ENCODE measurements at regions not wholly inside any gene's neighbourhood (a gene's known extent, or its start where the extent isn't known, plus 50 kb on each side); places are given as distances from the start of the nearest gene placed in this dataset.

GRCh38 chr10:69684020-69684980 is 54.3 kb downstream of the FAM241B start:
- ATAC-seq (peak; percentile 77), DNase-seq (ENCODE audit: low spot score) (peak; percentile 93)

GRCh38 chr10:69684981-69685353 is 54.9 kb downstream of the FAM241B start:
- ATAC-seq (no peak), DNase-seq (ENCODE audit: low spot score) (no peak)

- DNase-seq (ENCODE audit: low spot score) (no peak), ATAC-seq (no peak)
These were observed 55.4 kb downstream of the FAM241B start for GRCh38 chr10:69685426-69685801.

GRCh38 chr10:69685802-69686585 is 55.9 kb downstream of the FAM241B start:
- peak; percentile 67 for ATAC-seq
- peak; percentile 96 for DNase-seq (ENCODE audit: low spot score)

- no peak for DNase-seq (ENCODE audit: low spot score)
- ATAC-seq: no peak
These were observed 56.8 kb downstream of the FAM241B start for GRCh38 chr10:69686866-69687265.

GRCh38 chr10:69687426-69687825 is 57.4 kb downstream of the FAM241B start:
- ATAC-seq (no peak), DNase-seq (ENCODE audit: low spot score) (no peak)

- ATAC-seq (no peak), DNase-seq (ENCODE audit: low spot score) (no peak)
These were observed 62.2 kb downstream of the FAM241B start for GRCh38 chr10:69692267-69692666.

GRCh38 chr10:69692891-69693290 is 62.8 kb downstream of the FAM241B start:
- DNase-seq (ENCODE audit: low spot score) (no peak), ATAC-seq (no peak)

- no peak for DNase-seq (ENCODE audit: low spot score)
- no peak for ATAC-seq
These were observed 63.8 kb downstream of the FAM241B start for GRCh38 chr10:69693886-69694285.

- ATAC-seq (peak; percentile 58), DNase-seq (ENCODE audit: low spot score) (no peak)
These were observed 66.2 kb downstream of the FAM241B start for GRCh38 chr10:69696073-69696731.

GRCh38 chr10:69697006-69697405 is 67.0 kb downstream of the FAM241B start:
- DNase-seq (ENCODE audit: low spot score) (no peak), ATAC-seq (no peak)

GRCh38 chr10:69703256-69703655 is 73.2 kb downstream of the FAM241B start:
- DNase-seq (ENCODE audit: low spot score) (no peak), ATAC-seq (no peak)

- no peak for DNase-seq (ENCODE audit: low spot score)
- no peak for ATAC-seq
These were observed 74.0 kb downstream of the FAM241B start for GRCh38 chr10:69703766-69704630.

- DNase-seq (ENCODE audit: low spot score) (no peak), ATAC-seq (no peak)
These were observed 79.4 kb downstream of the FAM241B start for GRCh38 chr10:69709366-69709941.

- no peak for DNase-seq (ENCODE audit: low spot score)
These were observed 80.2 kb downstream of the FAM241B start for GRCh38 chr10:69710008-69710888.

GRCh38 chr10:69712342-69712741 is 82.3 kb downstream of the FAM241B start:
- DNase-seq (ENCODE audit: low spot score): no peak
- no peak for ATAC-seq

More at GRCh38 chr10:69710008-69710888, 80.2 kb downstream of the FAM241B start:
- ATAC-seq: no peak

GRCh38 chr10:69714572-69714971 is 84.5 kb downstream of the FAM241B start:
- ATAC-seq: no peak
- no peak for DNase-seq (ENCODE audit: low spot score)

- ATAC-seq (no peak), DNase-seq (ENCODE audit: low spot score) (no peak)
These were observed 85.3 kb downstream of the FAM241B start for GRCh38 chr10:69715156-69715898.
